HG02623 (cell line): ENCODE measurements at regions not wholly inside any gene's neighbourhood (a gene's known extent, or its start where the extent isn't known, plus 50 kb on each side); places are given as distances from the start of the nearest gene placed in this dataset.

ENCODE experiments used
- ATAC-seq: cut with Tn5 transposase; IDR thresholded peaks from one replicate; pipeline ENCODE4 v1.9.1; 2021; ENCODE audit warnings: moderate library complexity; ENCODE audit not compliant: unreplicated experiment

GRCh38 chr5:160960592-160960991 lies 108.6 kb upstream of the ATP10B start:
- no peak for ATAC-seq

GRCh38 chr5:160959804-160960203 lies 107.8 kb upstream of the ATP10B start:
- ATAC-seq = no peak

GRCh38 chr5:160957312-160957861 lies 105.4 kb upstream of the ATP10B start:
- ATAC-seq = peak; percentile 47

DNA sequence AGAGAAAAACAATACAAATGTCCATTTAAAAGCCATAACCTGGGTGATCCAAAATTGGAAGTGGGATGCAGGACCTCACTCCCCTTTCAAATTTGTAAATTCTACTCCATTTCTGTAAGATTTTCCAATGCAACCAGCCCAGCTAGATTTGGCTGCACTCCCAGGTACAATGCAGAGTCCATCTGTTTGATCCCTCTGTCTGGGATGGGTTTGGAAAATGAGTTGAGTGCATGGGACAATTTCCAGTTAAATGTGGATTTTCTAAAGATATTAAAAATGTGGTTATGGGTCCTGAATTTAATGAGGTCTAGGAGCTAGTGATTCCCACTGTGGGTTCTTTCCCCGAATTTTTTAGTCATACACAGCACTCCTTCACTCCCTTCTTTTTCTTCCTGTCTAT lies 104.0 kb upstream of the ATP10B start:
- no peak for ATAC-seq

DNA sequence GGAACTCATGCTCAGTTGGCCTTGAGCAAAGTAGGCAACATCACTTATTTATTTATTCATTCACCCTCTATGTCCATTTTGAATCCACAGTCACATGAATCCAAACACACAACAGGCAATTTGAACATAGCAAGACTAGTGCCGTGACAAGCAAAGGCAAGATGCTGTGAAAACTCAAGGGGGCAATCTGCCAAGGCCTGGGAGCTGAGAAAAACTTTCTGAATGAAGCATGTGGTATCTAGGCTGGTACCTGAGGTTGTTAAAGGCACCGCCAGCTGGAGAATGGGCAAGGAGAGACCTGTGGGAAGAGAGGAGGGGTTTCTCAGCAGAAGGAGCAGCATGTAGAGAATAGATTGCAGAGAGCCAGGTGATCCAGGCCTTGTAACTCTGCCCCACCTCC lies 98.3 kb upstream of the ATP10B start:
- ATAC-seq = no peak

DNA sequence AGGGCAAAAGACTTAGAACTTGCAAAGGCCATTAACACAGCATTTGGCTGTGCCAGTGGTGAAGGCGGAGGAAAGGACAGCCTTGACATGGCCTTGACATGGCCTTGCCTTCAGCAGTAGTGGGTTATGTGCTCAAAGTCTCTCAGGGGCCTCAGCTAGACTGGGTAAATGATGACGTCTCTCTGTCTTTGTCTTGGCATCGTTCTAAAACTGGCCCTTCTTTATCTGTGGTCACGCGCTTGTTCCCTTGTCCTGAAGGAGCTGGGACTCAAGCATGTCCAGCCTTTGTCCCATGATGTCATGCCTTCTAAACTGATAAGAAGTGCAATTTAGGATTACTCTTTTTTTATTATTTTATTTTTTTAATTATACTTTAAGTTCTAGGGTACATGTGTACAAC lies 88.7 kb upstream of the ATP10B start:
- no peak for ATAC-seq

- ATAC-seq = no peak
Observed at GRCh38 chr5:160938532-160938931, 86.5 kb upstream of the ATP10B start.

GRCh38 chr5:160937570-160937969 lies 85.6 kb upstream of the ATP10B start:
- ATAC-seq = no peak

GRCh38 chr5:160935776-160936175 lies 83.8 kb upstream of the ATP10B start:
- no peak for ATAC-seq

- no peak for ATAC-seq
Observed at GRCh38 chr5:160931283-160931682, 79.3 kb upstream of the ATP10B start.

DNA sequence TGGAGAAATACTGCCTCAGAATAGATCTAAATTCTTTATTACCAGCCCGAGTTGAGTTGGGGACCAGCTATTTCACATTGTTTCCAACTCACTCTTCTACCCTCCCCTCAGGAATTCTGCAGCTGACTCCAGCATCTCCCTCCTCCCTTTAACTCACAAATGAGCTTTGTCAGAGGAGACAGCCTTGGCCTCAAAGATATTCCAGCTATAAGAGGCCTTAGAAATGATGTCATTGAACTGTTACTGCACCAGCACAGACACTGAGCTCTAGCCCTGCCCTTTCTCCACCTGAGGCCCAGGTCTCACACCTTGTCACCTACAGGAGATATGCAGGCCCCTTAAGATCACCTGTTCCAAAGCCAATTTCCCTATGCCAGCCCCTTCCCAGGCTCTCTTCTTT lies 78.4 kb upstream of the ATP10B start:
- no peak for ATAC-seq

DNA sequence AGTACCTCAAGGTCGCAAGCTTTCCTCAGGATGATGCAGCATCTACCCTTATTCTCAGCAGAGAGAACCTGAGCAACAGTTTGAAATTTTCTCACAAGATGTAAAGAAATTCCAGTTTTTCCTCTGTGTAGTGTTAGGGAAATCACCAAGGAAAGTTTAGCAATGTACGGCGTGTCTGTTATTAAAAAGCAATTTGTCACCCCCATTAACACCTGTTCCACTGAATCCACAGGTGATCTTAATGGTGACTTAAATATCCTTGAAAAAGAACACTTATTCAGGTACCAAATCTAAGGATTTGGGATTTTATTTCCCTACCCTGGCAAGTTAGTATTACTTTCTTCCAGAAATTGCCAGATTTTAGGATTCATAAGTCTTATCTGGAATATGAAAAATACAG lies 77.9 kb upstream of the ATP10B start:
- ATAC-seq = no peak

DNA sequence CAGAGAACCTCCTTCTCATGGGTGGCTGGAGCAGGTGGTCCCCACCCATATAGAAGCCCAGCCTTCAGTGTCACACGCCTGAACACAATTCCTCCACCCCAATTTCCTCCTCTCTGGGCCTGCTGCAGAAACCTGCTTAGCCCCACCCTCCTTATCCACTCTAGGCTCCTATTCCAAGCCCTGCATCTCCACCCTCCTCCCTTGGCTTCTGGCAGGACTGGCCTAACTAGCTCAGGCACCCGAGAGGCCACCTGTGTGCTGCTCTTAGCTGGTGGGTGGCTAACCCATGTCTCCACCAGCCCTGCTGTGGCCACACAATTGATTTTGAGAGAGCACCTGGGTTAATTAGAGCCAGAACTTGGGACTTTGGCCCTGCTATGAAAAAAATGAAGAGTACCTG lies 77.3 kb upstream of the ATP10B start:
- no peak for ATAC-seq

DNA sequence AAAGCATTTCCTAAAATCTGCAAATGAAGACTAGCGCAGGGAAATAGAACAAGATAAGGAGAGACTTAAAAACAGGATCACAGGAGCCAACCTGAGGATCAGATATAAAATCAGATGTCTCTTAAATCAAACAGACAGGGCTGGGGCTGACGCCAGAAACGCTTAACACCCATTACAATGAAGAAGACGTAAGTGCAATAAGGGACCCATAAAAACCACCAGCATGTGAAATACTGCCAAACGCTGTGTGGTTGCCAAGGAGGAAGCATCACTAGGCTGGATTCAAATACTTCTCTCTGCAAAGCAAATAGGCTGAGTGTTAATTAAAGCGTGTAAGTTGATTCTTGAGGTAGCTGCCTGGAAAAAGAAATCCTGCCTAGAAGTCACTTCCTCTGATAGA lies 74.4 kb upstream of the ATP10B start:
- no peak for ATAC-seq

GRCh38 chr5:160925281-160925680 lies 73.3 kb upstream of the ATP10B start:
- no peak for ATAC-seq

DNA sequence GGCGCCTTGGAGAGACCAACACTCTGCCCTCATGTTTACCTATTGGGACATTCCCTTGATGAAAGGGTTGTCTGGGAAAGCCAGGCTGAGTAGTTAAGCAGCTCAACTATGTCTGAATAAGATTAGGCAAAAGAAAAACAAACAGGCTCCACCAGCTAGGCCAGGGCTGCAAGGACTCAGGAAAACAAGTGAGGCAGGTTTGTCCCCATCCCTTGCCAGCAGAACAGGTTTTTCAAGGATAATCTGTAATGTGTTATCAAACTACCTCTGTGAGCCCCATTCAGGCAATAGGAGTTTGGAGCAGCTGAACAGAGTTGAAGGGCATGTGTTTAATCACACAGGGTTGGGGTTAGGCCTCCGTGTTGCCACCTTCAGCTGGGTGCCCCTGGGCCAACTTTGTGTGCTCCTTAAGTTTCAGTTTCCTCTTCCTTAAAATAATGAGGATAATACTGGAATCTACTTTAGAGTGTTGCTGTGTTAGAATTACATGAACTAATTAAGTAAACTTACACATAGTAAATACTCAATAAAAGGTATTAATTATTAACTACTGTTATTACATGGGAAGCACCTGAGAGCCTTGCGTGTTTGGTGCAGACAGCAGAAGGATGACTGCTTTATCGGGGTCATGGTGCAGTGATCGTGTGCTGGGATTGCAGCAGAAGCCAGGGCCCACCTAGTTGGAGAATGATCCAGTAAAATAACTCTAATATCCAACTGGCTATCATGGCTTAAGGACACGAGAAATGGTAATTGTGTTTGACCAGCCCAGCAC lies 72.1 kb upstream of the ATP10B start:
- no peak for ATAC-seq

DNA sequence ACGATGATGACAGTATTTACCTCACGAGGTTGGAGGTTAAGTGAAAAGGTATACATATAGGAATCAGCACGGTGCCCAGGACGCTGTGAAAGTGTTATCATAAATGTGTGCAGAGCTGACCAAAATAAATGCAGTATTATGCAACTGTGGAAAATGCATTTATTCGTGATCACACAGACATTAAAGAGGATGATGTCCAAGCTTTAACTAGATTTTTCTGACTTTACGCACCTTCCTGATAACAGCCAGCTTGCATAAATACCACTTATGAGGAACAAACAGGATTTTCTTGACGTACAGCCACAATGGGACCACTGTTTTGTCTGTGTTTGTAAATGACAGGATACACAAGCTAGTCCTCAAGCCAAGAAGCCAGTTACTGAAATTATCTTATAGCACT lies 71.4 kb upstream of the ATP10B start:
- ATAC-seq = no peak

DNA sequence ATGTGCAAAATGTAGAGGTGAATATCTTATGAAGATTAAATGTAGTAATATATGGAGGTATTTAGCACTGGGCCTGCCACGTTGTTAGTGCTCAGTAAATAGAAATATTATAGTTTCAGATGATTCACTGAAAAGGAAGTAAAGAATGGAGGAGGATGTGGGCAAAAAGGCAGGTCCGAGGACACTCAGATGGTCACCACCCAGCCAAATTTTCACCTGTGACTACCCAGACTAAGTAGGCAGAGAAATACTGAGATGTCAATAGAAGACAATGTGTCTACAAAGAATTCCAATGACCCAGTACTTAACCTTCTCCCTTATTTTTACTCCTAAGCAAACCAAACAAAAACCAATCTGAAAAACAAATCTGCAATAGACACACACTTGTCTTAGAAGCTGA lies 70.3 kb upstream of the ATP10B start:
- ATAC-seq = no peak

DNA sequence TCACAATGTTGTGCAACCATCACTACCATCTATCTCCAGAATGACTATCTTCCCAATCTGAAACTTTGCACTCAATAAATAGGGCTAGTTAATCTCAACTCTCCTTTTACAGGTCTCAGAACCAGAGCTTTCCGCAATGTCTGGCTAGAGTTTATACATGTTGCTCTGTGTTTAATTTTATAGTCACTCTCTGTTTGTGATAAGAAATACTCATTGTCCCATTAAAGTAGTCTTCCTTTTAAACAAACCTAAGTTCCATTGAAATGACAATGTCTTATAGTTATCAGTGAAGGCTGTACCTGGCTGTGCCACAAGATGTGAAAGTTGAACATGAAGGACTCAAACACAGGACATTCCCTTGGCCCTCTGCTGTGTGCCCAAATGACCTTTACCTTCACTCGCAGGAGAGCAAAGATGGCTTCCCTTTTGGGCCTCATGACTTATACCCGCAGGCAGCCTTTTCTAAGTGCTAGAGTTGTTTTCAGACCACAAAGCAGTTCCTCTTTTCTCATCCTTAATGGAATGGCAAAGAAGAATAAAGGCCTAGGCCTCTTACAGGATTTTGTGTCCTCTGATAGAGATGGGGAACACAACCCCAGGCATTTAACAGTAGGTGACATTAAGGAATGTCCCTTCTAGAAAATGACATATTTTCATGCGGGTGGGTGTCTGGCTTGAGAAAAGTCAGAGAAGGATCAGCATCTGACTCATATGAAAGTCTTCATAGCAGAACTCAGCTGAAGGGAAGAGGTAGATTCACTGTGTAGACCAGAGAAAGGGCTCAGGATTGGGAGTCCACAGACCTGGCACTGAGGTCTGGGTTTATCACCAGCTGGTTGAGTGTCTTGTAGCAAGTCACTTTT lies 69.6 kb upstream of the ATP10B start:
- ATAC-seq = no peak

DNA sequence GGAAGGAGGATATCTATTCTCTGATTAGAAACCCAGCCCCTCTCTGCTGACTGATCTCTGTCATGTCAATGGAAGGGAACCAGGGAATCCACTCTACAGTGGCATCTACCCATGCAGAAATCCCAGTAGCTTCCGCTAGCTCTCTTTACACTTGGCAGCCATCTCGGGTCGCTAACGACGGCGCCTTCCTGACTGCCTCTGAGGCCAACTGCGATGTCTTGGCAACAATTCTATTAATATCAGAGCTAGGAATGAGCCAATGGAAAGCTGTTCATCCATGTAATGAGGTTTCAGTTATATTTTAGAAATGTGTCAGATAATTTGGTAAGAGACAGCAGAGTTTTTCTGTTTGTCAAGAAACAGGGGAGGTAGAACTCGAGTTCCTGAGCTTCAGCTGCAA lies 67.6 kb upstream of the ATP10B start:
- no peak for ATAC-seq

DNA sequence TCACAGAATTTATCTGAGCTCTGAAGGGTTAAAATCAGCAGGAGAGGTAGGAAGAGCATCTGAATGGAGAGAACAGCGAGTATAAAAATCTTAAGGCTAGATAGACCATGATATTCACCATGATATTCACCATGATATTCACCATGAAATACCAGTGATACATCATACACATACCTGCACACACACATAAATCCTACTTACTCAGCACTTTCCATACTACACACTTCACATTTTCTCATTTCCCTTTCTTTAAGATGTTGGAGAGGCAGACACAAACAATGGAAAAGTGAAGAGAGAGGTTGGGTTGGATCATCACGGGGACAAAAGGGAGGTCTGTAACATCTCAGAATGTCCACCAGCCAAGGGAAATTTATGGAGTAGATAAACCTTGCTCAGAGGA lies 66.4 kb upstream of the ATP10B start:
- no peak for ATAC-seq

DNA sequence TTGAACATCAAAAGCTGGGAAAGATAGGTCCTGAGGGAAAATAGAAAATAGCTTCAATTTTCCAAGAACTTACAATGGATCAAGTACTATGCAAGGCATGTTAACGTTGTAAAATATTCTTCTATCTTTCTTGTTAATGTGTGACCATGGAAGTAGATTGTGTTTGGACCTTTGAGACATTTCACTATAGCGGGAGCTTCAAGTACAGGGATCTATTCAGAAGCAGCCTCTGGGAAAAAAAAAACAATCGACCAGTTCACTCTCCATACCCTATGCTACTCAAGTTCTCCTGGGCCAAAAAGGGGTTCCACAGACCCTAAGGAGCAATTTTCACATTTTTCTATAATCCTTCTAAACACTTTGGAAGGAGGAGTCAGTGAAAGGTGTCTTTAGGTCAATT lies 54.1 kb upstream of the ATP10B start:
- no peak for ATAC-seq
